ENCODE measurements at regions not wholly inside any gene's neighbourhood (a gene's known extent, or its start where the extent isn't known, plus 50 kb on each side); places are given as distances from the start of the nearest gene placed in this dataset.

DNA sequence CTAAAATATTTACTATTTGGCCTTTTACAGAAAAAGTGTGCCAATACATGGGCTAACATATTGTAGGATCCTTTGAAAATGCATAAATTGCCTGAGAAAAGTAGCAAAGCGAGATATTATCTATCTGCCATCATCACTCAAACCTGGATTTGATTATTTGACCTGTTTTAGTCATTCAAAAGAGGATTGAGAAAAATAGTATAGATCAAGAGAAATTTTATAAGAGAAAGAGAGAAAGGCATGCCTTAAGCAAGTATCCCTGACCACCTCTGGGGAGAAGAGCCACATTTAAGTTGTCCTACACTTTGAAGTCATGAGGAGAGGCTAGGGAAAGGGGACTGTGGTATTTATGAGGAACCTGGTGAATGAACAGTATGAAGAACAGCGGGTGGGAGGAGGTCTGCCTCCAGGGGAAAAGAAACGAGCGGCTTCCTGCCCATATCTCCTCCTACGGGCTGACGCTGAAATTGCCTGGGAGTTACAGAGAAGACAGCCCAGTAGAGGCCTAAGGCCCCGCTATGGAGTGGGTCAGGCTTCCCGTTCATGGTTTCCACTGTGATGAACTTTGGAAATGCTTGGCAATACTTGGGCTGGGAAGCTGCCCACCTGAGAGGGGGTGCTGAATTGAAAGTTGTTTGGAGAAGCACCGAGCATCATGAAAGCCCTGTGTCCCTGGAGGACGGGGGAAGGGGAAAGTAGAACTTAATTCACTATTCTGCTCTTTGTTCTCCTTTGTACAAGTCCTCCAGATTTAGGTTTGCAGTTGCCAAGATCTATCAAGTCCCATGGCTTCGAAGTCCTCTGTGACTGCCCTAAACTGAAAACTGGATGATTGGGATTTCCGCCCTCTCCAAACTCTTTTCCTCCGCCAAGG lies 106.9 kb upstream of the ACSL4 start:
- Histone ChIP-seq H3K4me1 (ENCODE audit: control insufficient read depth in 2 of 2, insufficient read depth in 1 of 2, low read depth in 1 of 2, low read length in 2 of 2) (peaks cover 0 to 11% of the 10 kb centered on the region in 2 donors), H2AK5ac (ENCODE audit: low read depth, low read length) (no peak overlapping the region), H2BK12ac (ENCODE audit: low read length) (no peak overlapping the region), H2AFZ (ENCODE audit: low read length) (peak overlapping the region; percentile 12), H3K9ac (ENCODE audit: low read depth, low read length, poor library complexity) (no peak overlapping the region), H3K14ac (ENCODE audit: low read length) (no peak overlapping the region), H2BK15ac (ENCODE audit: low read length) (no peak overlapping the region), H3K79me1 (ENCODE audit: low read depth, low read length) (no peaks in the 10 kb centered on the region), H3K4me3 (ENCODE audit: low read length in 2 of 2) (no peak overlapping the region), H3K18ac (ENCODE audit: low read length) (no peak overlapping the region), H3K27ac (replicated peaks; ENCODE audit: low read length) (peak overlapping the region; percentile 23), H3K27me3 (ENCODE audit: control insufficient read depth in 3 of 3, insufficient read depth in 3 of 3, low read depth in 1 of 3, low read length in 3 of 3) (peaks cover 0 to 13% (median 0%) of the 10 kb centered on the region in 3 experiments), H2BK120ac (ENCODE audit: low read depth, low read length) (no peak overlapping the region), H3K4ac (ENCODE audit: low read length) (no peak overlapping the region), H2BK5ac (ENCODE audit: low read length) (no peak overlapping the region), H3K9me3 (replicated peaks in 1 of 2; ENCODE audit: control insufficient read depth in 2 of 2, insufficient read depth in 1 of 2, low read depth in 1 of 2, low read length in 2 of 2) (no peaks in the 10 kb centered on the region), H3K4me2 (ENCODE audit: insufficient read depth, low read length, poor library complexity, severe bottlenecking) (no peak overlapping the region), H3K36me3 (replicated peaks in 1 of 2; ENCODE audit: control insufficient read depth in 2 of 2, insufficient read depth in 2 of 2, low read length in 2 of 2) (no peaks in the 10 kb centered on the region), H4K91ac (ENCODE audit: low read depth, low read length, poor library complexity) (no peak overlapping the region), H3K23ac (ENCODE audit: low read depth, low read length, poor library complexity) (no peak overlapping the region), H4K8ac (ENCODE audit: low read depth, low read length) (no peak overlapping the region)
- no peak for DNase-seq (ENCODE audit: low spot score)
- WGBS, 2 donors (ENCODE audit: extremely low coverage in 2 of 2, insufficient read length in 2 of 2, insufficient replicate concordance in 1 of 2), result no CpG with 5 or more reads among the region's 13 CpGs

GRCh38 chrX:109840585-109840984 lies 107.5 kb upstream of the ACSL4 start:
- no peak overlapping the region for H2AK5ac ChIP-seq (ENCODE audit: low read depth, low read length)
- no peak overlapping the region for H3K18ac ChIP-seq (ENCODE audit: low read length)
- no peak overlapping the region for H4K91ac ChIP-seq (ENCODE audit: low read depth, low read length, poor library complexity)
- WGBS, 2 donors (ENCODE audit: extremely low coverage in 2 of 2, insufficient read length in 2 of 2, insufficient replicate concordance in 1 of 2), result no CpG with 5 or more reads among the region's 3 CpGs
- no peak overlapping the region for H3K14ac ChIP-seq (ENCODE audit: low read length)
- no peak overlapping the region for H3K9ac ChIP-seq (ENCODE audit: low read depth, low read length, poor library complexity)
- no peak overlapping the region for H3K4me2 ChIP-seq (ENCODE audit: insufficient read depth, low read length, poor library complexity, severe bottlenecking)
- no peak overlapping the region for H2BK5ac ChIP-seq (ENCODE audit: low read length)
- H4K8ac ChIP-seq (ENCODE audit: low read depth, low read length), result no peak overlapping the region
- H2BK12ac ChIP-seq (ENCODE audit: low read length), result no peak overlapping the region
- H3K9me3 ChIP-seq (replicated peaks in 1 of 2; ENCODE audit: control insufficient read depth in 2 of 2, insufficient read depth in 1 of 2, low read depth in 1 of 2, low read length in 2 of 2), result no peaks in the 10 kb centered on the region
- no peak overlapping the region for H2BK15ac ChIP-seq (ENCODE audit: low read length)
- H3K4ac ChIP-seq (ENCODE audit: low read length), result no peak overlapping the region
- no peak overlapping the region for H3K4me3 ChIP-seq (ENCODE audit: low read length in 2 of 2)
- no peak overlapping the region for H2BK120ac ChIP-seq (ENCODE audit: low read depth, low read length)
- no peak overlapping the region for H2AFZ ChIP-seq (ENCODE audit: low read length)
- H3K23ac ChIP-seq (ENCODE audit: low read depth, low read length, poor library complexity), result no peak overlapping the region
- no peak overlapping the region for H3K27ac ChIP-seq (replicated peaks; ENCODE audit: low read length)
- peaks cover 0 to 11% of the 10 kb centered on the region in 2 donors for H3K4me1 ChIP-seq (ENCODE audit: control insufficient read depth in 2 of 2, insufficient read depth in 1 of 2, low read depth in 1 of 2, low read length in 2 of 2)
- no peak for DNase-seq (ENCODE audit: low spot score)
- no peaks in the 10 kb centered on the region for H3K36me3 ChIP-seq (replicated peaks in 1 of 2; ENCODE audit: control insufficient read depth in 2 of 2, insufficient read depth in 2 of 2, low read length in 2 of 2)
- H3K79me1 ChIP-seq (ENCODE audit: low read depth, low read length), result no peaks in the 10 kb centered on the region
- peaks cover 0 to 12% (median 0%) of the 10 kb centered on the region in 3 experiments for H3K27me3 ChIP-seq (ENCODE audit: control insufficient read depth in 3 of 3, insufficient read depth in 3 of 3, low read depth in 1 of 3, low read length in 3 of 3)

DNA sequence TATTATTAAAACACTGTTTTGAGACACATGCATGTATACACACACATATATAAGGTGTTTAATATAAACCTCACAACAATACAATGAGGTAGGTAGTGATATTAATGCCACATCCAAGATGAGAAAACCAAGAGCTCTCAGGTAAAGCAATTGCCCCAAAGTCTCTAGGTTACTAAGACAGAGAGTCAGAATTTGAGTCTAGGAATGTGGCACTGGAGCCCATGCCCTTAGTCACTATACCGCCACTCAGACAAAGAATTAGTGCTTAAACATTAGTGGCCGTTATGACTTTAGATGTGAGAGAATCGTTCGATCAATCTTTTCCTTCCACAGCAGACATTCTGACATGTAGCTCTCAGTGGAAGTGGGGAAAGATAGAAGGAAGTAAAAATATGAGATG lies 108.2 kb upstream of the ACSL4 start:
- no peak overlapping the region for H2BK12ac ChIP-seq (ENCODE audit: low read length)
- no peak overlapping the region for H3K9ac ChIP-seq (ENCODE audit: low read depth, low read length, poor library complexity)
- H3K18ac ChIP-seq (ENCODE audit: low read length), result no peak overlapping the region
- H3K27me3 ChIP-seq (ENCODE audit: control insufficient read depth in 3 of 3, insufficient read depth in 3 of 3, low read depth in 1 of 3, low read length in 3 of 3), result peaks cover 0 to 9% (median 0%) of the 10 kb centered on the region in 3 experiments
- H3K23ac ChIP-seq (ENCODE audit: low read depth, low read length, poor library complexity), result no peak overlapping the region
- no peak overlapping the region for H2AFZ ChIP-seq (ENCODE audit: low read length)
- no peak overlapping the region for H3K4me2 ChIP-seq (ENCODE audit: insufficient read depth, low read length, poor library complexity, severe bottlenecking)
- DNase-seq (ENCODE audit: low spot score), result no peak
- H2AK5ac ChIP-seq (ENCODE audit: low read depth, low read length), result no peak overlapping the region
- no peaks in the 10 kb centered on the region for H3K9me3 ChIP-seq (replicated peaks in 1 of 2; ENCODE audit: control insufficient read depth in 2 of 2, insufficient read depth in 1 of 2, low read depth in 1 of 2, low read length in 2 of 2)
- H3K27ac ChIP-seq (replicated peaks; ENCODE audit: low read length), result no peak overlapping the region
- H3K79me1 ChIP-seq (ENCODE audit: low read depth, low read length), result no peaks in the 10 kb centered on the region
- no peak overlapping the region for H3K4ac ChIP-seq (ENCODE audit: low read length)
- no peak overlapping the region for H3K14ac ChIP-seq (ENCODE audit: low read length)
- WGBS, 2 donors (ENCODE audit: extremely low coverage in 2 of 2, insufficient read length in 2 of 2, insufficient replicate concordance in 1 of 2), result no CpG with 5 or more reads among the region's 4 CpGs
- H3K4me1 ChIP-seq (ENCODE audit: control insufficient read depth in 2 of 2, insufficient read depth in 1 of 2, low read depth in 1 of 2, low read length in 2 of 2), result peaks cover 0 to 11% of the 10 kb centered on the region in 2 donors
- H2BK120ac ChIP-seq (ENCODE audit: low read depth, low read length), result no peak overlapping the region
- H4K91ac ChIP-seq (ENCODE audit: low read depth, low read length, poor library complexity), result no peak overlapping the region
- no peak overlapping the region for H3K4me3 ChIP-seq (ENCODE audit: low read length in 2 of 2)
- no peak overlapping the region for H2BK15ac ChIP-seq (ENCODE audit: low read length)
- H4K8ac ChIP-seq (ENCODE audit: low read depth, low read length), result no peak overlapping the region
- H2BK5ac ChIP-seq (ENCODE audit: low read length), result no peak overlapping the region
- no peaks in the 10 kb centered on the region for H3K36me3 ChIP-seq (replicated peaks in 1 of 2; ENCODE audit: control insufficient read depth in 2 of 2, insufficient read depth in 2 of 2, low read length in 2 of 2)

GRCh38 chrX:109841869-109842579 lies 109.0 kb upstream of the ACSL4 start:
- H2BK120ac ChIP-seq (ENCODE audit: low read depth, low read length), result no peak overlapping the region
- H3K27me3 ChIP-seq (ENCODE audit: control insufficient read depth in 3 of 3, insufficient read depth in 3 of 3, low read depth in 1 of 3, low read length in 3 of 3), result peaks cover 0 to 16% (median 0%) of the 10 kb centered on the region in 3 experiments
- no CpG with 5 or more reads among the region's 4 CpGs for WGBS, 2 donors (ENCODE audit: extremely low coverage in 2 of 2, insufficient read length in 2 of 2, insufficient replicate concordance in 1 of 2)
- H3K18ac ChIP-seq (ENCODE audit: low read length), result no peak overlapping the region
- no peaks in the 10 kb centered on the region for H3K9me3 ChIP-seq (replicated peaks in 1 of 2; ENCODE audit: control insufficient read depth in 2 of 2, insufficient read depth in 1 of 2, low read depth in 1 of 2, low read length in 2 of 2)
- no peak overlapping the region for H3K4ac ChIP-seq (ENCODE audit: low read length)
- H3K79me1 ChIP-seq (ENCODE audit: low read depth, low read length), result no peaks in the 10 kb centered on the region
- H2AK5ac ChIP-seq (ENCODE audit: low read depth, low read length), result no peak overlapping the region
- no peak overlapping the region for H2BK12ac ChIP-seq (ENCODE audit: low read length)
- H4K91ac ChIP-seq (ENCODE audit: low read depth, low read length, poor library complexity), result no peak overlapping the region
- H3K23ac ChIP-seq (ENCODE audit: low read depth, low read length, poor library complexity), result no peak overlapping the region
- no peak overlapping the region for H3K14ac ChIP-seq (ENCODE audit: low read length)
- H3K4me3 ChIP-seq (ENCODE audit: low read length in 2 of 2), result no peak overlapping the region
- H4K8ac ChIP-seq (ENCODE audit: low read depth, low read length), result no peak overlapping the region
- no peak overlapping the region for H3K27ac ChIP-seq (replicated peaks; ENCODE audit: low read length)
- H3K4me1 ChIP-seq (ENCODE audit: control insufficient read depth in 2 of 2, insufficient read depth in 1 of 2, low read depth in 1 of 2, low read length in 2 of 2), result peaks cover 0 to 11% of the 10 kb centered on the region in 2 donors
- H2BK5ac ChIP-seq (ENCODE audit: low read length), result no peak overlapping the region
- H3K9ac ChIP-seq (ENCODE audit: low read depth, low read length, poor library complexity), result no peak overlapping the region
- DNase-seq (ENCODE audit: low spot score), result no peak
- H3K4me2 ChIP-seq (ENCODE audit: insufficient read depth, low read length, poor library complexity, severe bottlenecking), result no peak overlapping the region
- H3K36me3 ChIP-seq (replicated peaks in 1 of 2; ENCODE audit: control insufficient read depth in 2 of 2, insufficient read depth in 2 of 2, low read length in 2 of 2), result no peaks in the 10 kb centered on the region
- H2AFZ ChIP-seq (ENCODE audit: low read length), result no peak overlapping the region
- H2BK15ac ChIP-seq (ENCODE audit: low read length), result no peak overlapping the region
